ENCODE measurements at regions not wholly inside any gene's neighbourhood (a gene's known extent, or its start where the extent isn't known, plus 50 kb on each side); places are given as distances from the start of the nearest gene placed in this dataset.

DNA sequence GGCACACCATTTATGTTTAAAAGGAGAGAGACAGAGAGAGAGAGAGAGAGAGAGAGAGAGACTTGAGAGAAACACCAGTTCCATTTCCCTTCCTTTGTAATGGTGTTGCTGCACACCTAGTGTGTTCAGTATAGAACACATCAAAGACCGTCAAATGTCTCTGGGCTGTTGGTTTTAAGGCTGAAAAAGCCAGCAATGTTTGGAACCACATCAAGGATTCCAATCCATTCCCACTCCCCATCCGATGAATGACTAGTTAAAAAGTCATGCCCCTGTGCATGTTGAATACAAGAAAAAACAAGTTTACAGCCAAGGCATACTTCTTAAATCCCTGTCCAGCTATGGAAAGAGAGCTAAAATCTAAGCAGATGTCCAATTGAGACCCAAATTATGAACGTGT lies 83.0 kb upstream of the IFNE start:
- no peak for DNase-seq

DNA sequence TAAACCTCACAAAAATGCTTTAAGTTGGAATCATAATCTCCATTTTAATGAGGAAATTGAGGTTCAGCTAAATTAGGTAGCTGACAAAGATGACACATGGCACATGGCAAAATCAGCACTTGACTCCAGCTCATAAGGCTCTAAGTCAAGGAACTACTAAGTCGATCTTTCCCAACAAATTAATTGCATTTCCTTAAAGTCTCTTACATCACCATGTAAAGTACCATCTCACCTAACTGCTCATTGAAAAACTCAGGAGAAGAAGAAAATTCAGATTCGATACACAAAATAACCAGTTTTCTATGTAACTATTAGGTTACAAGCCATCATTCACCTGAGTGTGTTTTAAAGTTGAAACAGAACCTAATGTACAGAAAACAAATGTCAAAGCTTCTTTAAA lies 85.8 kb upstream of the IFNE start:
- DNase-seq, result no peak

DNA sequence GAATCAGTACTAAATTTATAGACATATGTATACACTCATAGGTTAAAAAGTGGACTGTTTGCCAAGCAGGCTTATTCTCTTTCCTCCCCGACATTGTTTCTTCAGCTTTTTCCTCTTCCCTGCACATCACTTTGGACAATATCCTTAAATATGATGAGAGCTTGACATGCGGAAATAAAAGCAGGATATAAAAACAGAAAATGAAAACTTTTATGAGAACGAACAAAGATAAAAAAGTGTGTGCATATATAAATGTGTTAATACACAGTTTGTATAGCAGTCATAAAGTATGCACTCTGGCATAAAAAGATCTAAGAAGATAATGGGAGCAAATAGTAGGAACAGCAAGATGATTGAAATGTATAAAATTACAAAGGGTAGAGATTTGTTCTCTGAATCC lies 86.4 kb upstream of the IFNE start:
- DNase-seq, result no peak

DNA sequence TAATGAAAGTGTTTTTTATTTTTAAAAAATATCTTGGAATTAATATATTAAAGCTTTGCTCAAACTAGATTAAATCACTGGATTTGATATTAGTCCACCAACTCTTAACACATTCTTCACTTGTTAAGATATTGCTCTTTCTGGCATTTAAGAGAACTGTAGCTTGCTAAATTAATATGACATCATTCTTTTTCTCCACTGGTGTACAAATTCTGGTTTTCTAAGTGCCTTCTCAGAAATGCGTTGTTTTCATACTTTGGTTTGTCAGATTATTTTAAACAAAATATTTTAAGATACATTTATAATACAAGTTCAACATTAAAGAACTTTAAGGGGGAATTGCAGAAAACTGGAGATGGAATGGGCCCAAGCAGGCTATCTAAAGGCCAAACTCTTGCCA lies 87.6 kb upstream of the IFNE start:
- no peak for DNase-seq

DNA sequence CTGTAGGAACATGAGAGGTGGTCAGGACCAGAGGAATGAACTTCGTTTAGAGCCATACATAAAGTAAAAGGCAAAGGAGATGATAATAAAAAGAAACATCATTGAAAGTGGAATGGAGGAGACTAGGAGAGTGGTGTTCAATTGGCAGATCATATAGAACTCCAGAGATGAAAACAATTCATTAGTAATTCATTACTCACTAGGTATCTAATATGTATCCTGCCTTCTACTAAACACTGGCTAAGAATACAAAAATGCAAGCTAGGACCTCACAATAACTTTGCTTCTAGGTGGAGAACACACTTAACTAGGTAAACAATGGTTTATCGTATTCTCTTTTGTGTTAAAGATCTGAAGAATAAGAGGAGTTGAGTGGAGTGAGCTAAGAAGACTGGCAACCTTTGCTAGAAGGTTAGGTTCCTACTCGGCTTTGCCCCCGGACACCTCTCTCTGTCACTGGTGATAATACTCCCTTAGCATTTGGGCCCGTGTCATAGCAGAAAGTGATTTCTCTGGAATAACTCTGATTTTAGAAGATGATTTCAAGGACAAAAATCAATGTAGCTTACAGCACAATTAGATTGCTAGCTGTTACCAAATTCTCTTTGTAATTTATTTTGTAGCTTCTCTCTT lies 88.6 kb upstream of the IFNE start:
- no peak for DNase-seq

DNA sequence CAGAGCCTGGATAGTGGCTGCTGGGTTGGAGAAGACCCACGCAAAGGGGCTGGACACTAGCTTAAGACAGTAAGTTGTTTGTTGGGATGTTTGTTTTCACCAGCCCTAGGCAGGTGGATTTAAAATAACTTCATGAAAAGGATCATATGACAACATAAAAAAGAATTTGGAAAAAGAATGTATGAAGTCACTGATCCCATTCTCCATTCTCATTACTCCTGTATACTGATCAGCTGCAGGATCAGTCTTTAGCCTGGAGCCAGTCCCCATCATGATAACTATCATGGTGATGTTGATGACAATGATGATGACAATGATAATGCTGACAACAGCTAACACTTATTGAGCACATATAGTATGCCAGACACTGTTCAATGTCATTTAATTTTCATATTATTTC lies 92.1 kb upstream of the IFNE start:
- no peak for DNase-seq

DNA sequence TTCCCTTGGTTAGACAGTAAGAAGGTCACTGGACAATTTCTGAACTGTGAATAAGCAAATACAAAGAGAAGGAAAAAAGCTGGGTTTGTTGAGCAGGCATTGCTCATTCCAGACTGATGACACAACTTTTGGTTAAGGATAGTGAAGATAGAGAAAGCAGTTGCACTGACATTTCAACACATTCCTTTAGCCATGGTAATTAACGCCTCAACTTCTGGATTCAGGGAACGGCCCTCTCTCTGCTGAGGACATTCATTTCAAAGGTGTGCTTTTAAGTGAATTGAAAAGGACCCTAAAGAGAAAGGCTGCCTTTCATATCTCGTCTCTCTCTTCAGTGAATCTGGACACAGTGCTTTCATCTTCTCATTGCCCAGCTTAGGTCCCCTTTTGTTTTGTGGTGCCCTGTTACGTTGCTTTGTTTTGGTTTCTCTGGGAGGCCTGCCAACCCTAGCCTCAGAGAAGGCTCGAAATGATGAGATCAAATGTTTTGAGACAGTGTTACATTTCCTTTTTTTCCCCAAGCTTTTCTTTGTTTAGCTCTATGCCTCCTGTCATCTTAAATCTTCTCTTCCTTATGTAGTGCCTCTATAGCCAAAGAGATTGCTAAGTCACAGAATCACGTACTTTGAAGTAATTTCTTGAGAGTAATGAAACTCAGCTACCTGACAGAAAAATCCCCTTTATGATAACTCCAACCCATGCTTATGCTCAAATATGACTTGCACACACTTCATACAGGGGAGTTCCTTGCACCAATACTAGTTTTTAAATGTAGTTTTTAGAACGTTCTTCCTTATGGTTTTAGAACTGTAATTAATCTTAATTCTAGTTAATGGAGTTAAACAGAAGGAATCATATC lies 94.4 kb upstream of the IFNE start:
- peak; percentile 38 for DNase-seq

- DNase-seq, result peak; percentile 57
These were observed 97.1 kb upstream of the IFNE start for GRCh38 chr9:21579247-21579671.

DNA sequence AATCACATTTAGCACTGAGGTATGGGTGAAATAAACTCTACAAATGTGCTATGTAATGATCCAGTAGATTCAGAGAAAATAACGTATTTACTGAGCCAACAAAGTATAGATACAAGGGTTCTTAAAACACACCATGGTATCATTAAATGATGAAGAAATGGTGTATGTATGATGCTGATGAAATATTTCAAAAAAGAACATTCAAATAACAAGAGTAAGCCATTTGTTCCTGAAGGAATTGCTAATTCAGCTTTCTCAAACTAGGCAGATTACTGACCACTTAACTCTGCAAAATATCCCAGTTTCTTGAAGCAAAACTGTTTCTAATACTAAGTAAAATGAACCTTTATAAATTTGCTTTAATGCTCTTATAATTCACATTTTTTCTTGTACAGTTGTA lies 97.6 kb upstream of the IFNE start:
- DNase-seq, result no peak

GRCh38 chr9:21580636-21581378 lies 98.7 kb upstream of the IFNE start:
- no peak for DNase-seq

- DNase-seq, result no peak
These were observed 101.7 kb upstream of the IFNE start for GRCh38 chr9:21583628-21584377.

DNA sequence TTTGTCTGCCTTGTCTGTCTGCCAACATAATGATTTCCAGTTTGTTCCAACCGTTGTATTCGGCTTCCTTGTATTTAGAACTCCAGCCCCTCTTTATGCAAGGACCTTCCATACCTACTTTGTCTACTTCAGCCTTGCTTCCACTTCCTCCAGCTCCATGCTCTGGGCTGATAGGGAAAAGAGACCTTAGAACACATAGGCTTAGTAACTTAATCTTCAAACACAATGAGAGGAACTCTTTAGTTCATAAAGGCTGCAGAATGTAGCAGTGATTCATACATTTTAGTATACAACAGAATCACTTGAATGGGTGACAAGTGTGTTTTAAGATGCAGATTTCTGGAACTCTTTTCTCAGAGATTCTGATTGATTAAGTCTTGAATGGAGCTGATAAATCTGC lies 102.8 kb upstream of the IFNE start:
- no peak for DNase-seq

DNA sequence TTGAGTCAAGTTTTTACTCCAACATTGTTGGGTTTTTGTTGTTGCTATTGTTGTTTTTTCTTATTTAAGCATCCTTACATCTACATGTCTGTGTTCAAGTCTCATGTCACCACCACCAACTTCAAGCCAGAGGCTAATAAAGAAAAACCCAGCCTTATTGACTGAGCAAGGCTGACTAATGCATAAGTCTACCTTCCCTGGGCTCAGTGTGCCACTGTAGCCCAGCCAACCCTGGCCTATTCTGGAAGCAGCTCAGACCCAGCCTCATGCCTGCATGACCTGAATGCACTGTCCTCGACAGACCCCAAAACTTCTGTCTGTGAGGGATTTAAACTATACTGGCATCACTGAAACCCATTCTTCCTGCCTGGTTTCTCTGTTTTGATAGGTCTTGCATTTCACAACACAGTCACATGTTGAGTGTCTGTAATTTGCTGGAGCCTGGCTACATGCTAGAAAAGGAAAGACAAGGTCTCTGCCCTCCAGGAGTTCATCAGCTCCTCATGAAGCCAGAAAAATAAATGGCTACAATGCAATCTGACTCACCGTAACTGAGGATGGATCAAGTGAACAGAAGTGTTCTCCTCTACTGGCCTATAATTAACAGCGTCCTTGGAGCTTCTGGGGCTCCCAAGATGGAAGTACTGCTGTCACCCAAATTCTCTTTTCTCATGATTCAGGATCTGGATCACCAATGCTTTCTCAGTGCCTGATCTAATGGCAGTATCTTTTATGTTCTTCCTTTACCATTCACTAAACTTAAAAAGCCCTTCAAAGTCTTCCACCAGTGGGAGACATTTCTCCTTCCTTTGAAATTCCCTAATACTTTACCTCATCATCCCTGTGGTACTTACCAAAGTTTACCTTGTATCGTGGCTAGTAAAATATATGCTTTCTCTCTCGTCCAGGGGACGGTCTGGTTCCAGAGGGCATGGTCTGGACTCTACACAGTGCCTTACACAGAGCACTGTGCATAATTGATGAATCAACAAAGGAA lies 103.9 kb upstream of the IFNE start:
- no peak for DNase-seq

DNA sequence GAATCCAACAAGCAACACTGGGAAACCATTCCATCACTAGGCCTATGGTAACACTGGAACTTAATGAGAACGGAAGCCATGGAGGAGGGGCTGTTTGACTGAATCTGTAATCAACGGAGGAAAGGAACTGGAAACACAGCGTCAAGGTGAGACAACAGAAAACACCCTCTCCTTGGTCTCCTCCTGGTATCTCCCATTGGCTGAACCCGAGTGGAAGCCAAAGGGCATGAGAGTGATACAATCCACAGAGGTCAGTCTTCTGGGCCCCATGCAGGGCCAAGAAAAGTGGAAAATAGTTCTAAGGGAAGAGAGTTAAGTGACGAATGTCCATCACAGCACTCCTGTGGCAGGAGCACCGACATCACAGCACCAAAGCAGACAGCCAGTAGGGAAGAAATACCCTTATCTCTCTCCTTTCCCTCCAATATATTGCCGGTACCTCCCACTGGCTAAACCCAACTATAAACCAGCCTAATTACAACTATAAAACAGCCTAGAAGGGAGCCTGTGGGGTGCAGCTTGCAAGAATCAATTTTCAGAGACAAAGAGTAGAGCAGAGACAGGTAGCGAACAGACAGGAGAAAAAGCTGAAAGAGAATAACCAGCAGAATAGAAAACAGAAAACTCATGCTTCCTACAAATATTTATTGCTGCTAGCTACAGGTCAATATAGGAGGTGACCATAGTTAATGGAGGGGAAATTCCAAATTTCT lies 107.4 kb upstream of the IFNE start:
- DNase-seq, result no peak

GRCh38 chr9:21590058-21590996 lies 108.2 kb upstream of the IFNE start:
- DNase-seq, result no peak

GRCh38 chr9:21591221-21592062 lies 109.3 kb upstream of the IFNE start:
- DNase-seq, result no peak

DNA sequence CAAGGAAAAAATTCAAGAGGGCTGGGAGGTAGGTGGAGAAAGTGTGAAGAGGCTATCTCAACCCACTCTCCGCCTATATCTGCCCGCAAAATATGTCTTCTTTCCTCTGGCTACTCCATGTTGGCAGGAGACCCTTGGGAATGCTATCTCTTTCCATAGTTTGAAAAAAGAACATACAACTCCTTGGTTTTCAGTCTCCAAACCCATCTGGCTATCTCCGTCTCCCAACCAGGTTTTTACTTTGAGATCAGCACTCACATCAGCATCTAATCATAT lies 109.9 kb upstream of the IFNE start:
- DNase-seq, result no peak

- DNase-seq, result no peak
These were observed 115.2 kb upstream of the IFNE start for GRCh38 chr9:21597284-21597683.

GRCh38 chr9:21598749-21599148 lies 116.6 kb upstream of the IFNE start:
- DNase-seq, result no peak
